HG03439 (cell line): ENCODE measurements at regions not wholly inside any gene's neighbourhood (a gene's known extent, or its start where the extent isn't known, plus 50 kb on each side); places are given as distances from the start of the nearest gene placed in this dataset.
"Not testable (repeated sequence)": the region's sequence is repeated elsewhere in the genome, so short reads cannot be mapped to it uniquely, and the experiment has no call there.

Source experiments
- ATAC-seq: cut with Tn5 transposase; IDR thresholded peaks from one replicate; pipeline ENCODE4 v1.9.1; 2021; ENCODE audit warnings: mild to moderate bottlenecking, moderate library complexity; ENCODE audit not compliant: unreplicated experiment

- ATAC-seq = not testable (repeated sequence)
Measured at GRCh38 chr5:67889870-67890269, 325.7 kb upstream of the PIK3R1 start.

- ATAC-seq = no peak
Measured at GRCh38 chr5:67887748-67888161, 327.8 kb upstream of the PIK3R1 start.

- ATAC-seq = no peak
Measured at GRCh38 chr5:67886761-67887160, 328.8 kb upstream of the PIK3R1 start.

GRCh38 chr5:67880876-67881275 is 334.7 kb upstream of the PIK3R1 start:
- no peak for ATAC-seq

- ATAC-seq = no peak
Measured at GRCh38 chr5:67880511-67880805, 335.1 kb upstream of the PIK3R1 start.

GRCh38 chr5:67879620-67880510 is 335.7 kb upstream of the PIK3R1 start:
- no peak for ATAC-seq

- no peak for ATAC-seq
Measured at GRCh38 chr5:67878933-67879332, 336.6 kb upstream of the PIK3R1 start.

- ATAC-seq = no peak
Measured at GRCh38 chr5:67876371-67876770, 339.2 kb upstream of the PIK3R1 start.

GRCh38 chr5:67875601-67876000 is 340.0 kb upstream of the PIK3R1 start:
- ATAC-seq = no peak

- ATAC-seq = no peak
Measured at GRCh38 chr5:67873935-67874334, 341.6 kb upstream of the PIK3R1 start.

GRCh38 chr5:67870662-67871061 is 344.9 kb upstream of the PIK3R1 start:
- ATAC-seq = no peak

GRCh38 chr5:67864335-67864734 is 351.2 kb upstream of the PIK3R1 start:
- ATAC-seq = not testable (repeated sequence)

GRCh38 chr5:67858471-67859031 is 357.0 kb upstream of the PIK3R1 start:
- no peak for ATAC-seq

- ATAC-seq = no peak
Measured at GRCh38 chr5:67857502-67857901, 358.1 kb upstream of the PIK3R1 start.

- ATAC-seq = no peak
Measured at GRCh38 chr5:67855523-67855922, 360.0 kb upstream of the PIK3R1 start.

- ATAC-seq = not testable (repeated sequence)
Measured at GRCh38 chr5:67850906-67851305, 364.6 kb upstream of the PIK3R1 start.

- no peak for ATAC-seq
Measured at GRCh38 chr5:67844924-67845323, 370.6 kb upstream of the PIK3R1 start.

- ATAC-seq = no peak
Measured at GRCh38 chr5:67842806-67843205, 372.8 kb upstream of the PIK3R1 start.

GRCh38 chr5:67837225-67837624 is 378.3 kb upstream of the PIK3R1 start:
- ATAC-seq = not testable (repeated sequence)

- not testable (repeated sequence) for ATAC-seq
Measured at GRCh38 chr5:67836496-67836895, 379.1 kb upstream of the PIK3R1 start.

- no peak for ATAC-seq
Measured at GRCh38 chr5:67831048-67831447, 384.5 kb upstream of the PIK3R1 start.

GRCh38 chr5:67827541-67827940 is 388.0 kb upstream of the PIK3R1 start:
- ATAC-seq = no peak

GRCh38 chr5:67824852-67825251 is 390.7 kb upstream of the PIK3R1 start:
- no peak for ATAC-seq
